Prostate gland (tissue), 2 donors: ENCODE measurements at regions not wholly inside any gene's neighbourhood (a gene's known extent, or its start where the extent isn't known, plus 50 kb on each side); places are given as distances from the start of the nearest gene placed in this dataset.

Source experiments
- DNase-seq: peaks from one replicate; pipeline ENCODE4 v3.0.0-alpha.2; 2019; ENCODE audit warnings: low spot score
- H3K27ac ChIP-seq, 2 donors: fragments of 200-600 bp; sonication (generic); 2 replicates each; pipeline ENCODE4 v1.5.1; 2017 to 2019
- H3K27me3 ChIP-seq: fragments of 200-600 bp; sonication (generic); replicated peaks from 2 replicates; pipeline ENCODE4 v1.5.1; 2019; ENCODE audit not compliant: insufficient read depth
- H3K36me3 ChIP-seq, 2 donors: fragments of 200-600 bp; sonication (generic); 1 replicate in 1 of 2; 2 replicates in 1 of 2; pipeline versions ENCODE4 v1.5.1 to v1.8.1; 2017 to 2019
- H3K4me1 ChIP-seq: fragments of 200-600 bp; sonication (generic); replicated peaks from 2 replicates; pipeline ENCODE4 v1.5.1; 2019
- H3K4me3 ChIP-seq, 2 donors: fragments of 200-600 bp; sonication (generic); 2 replicates each; pipeline ENCODE4 v1.5.1; 2017 to 2019
- H3K9me3 ChIP-seq: fragments of 200-600 bp; sonication (generic); 2 replicates; pipeline ENCODE4 v1.5.1; 2017
- CTCF ChIP-seq, 4 experiments: fragments of 200-600 bp in 2 of 4; fragments of 450-650 bp in 2 of 4; sonication (generic) in 2 of 4; IDR thresholded peaks; 1 replicate in 3 of 4; 2 replicates in 1 of 4; pipeline ENCODE4 v1.5.1; 2016 to 2019; ENCODE audit warnings: antibody characterized with exemption in 4 of 4, mild to moderate bottlenecking in 2 of 4, moderate library complexity in 2 of 4
- POLR2A ChIP-seq: fragments of 450-650 bp; IDR thresholded peaks from one replicate; pipeline ENCODE4 v1.6.1; 2016; ENCODE audit warnings: antibody characterized with exemption, mild to moderate bottlenecking
- POLR2AphosphoS5 ChIP-seq: sonication (generic); formaldehyde crosslinking; IDR thresholded peaks from one replicate; pipeline ENCODE4 v1.6.1; 2017; ENCODE audit warnings: antibody characterized with exemption
- WGBS: methylation state at CpG from one replicate; pipeline ENCODE4 v1.1.5; 2018; 5-methylcytosine and 5-hydroxymethylcytosine counted together
- intact Hi-C: fragments of 100-400 bp; cut with DNase I; formaldehyde crosslinking; loops from one replicate; pipeline ENCODE4 v1.14.2; 2022

- no peak for TF ChIP-seq POLR2A
- TF ChIP-seq POLR2AphosphoS5, result no peak
- TF ChIP-seq CTCF (IDR thresholded peaks at IDR 0.05), result no peak
- DNase-seq, result no peak
- Histone ChIP-seq H3K36me3 (no peaks in the 10 kb centered on the region), H3K4me1 (no peaks in the 10 kb centered on the region), H3K9me3 (no peaks in the 10 kb centered on the region), H3K27ac (no peak overlapping the region), H3K4me3 (no peak overlapping the region), H3K27me3 (no peaks in the 10 kb centered on the region)
- intact Hi-C loops, result no loop called here
- WGBS, result 86% methylated on average over 3 of the region's 3 CpGs
These were observed 1746.2 kb upstream of the PRR20A start for GRCh38 chr13:55394470-55394869.

GRCh38 chr13:55402870-55403269, 1737.8 kb upstream of the PRR20A start:
- no peak overlapping the region for H3K27ac ChIP-seq
- H3K9me3 ChIP-seq, result no peaks in the 10 kb centered on the region
- H3K4me3 ChIP-seq, result no peak overlapping the region
- intact Hi-C loops, result no loop called here
- H3K4me1 ChIP-seq, result no peaks in the 10 kb centered on the region
- no peak for TF ChIP-seq POLR2AphosphoS5
- TF ChIP-seq CTCF (IDR thresholded peaks at IDR 0.05), result no peak
- no peak for TF ChIP-seq POLR2A
- no peak for DNase-seq
- no peaks in the 10 kb centered on the region for H3K27me3 ChIP-seq
- no peaks in the 10 kb centered on the region for H3K36me3 ChIP-seq
- WGBS, result 86% methylated on average over 1 of the region's 1 CpG

- Histone ChIP-seq H3K4me3 (no peak overlapping the region), H3K27ac (no peak overlapping the region), H3K9me3 (no peaks in the 10 kb centered on the region), H3K36me3 (no peaks in the 10 kb centered on the region), H3K4me1 (no peaks in the 10 kb centered on the region), H3K27me3 (no peaks in the 10 kb centered on the region)
- no peak for DNase-seq
- TF ChIP-seq POLR2AphosphoS5 (no peak), CTCF (IDR thresholded peaks at IDR 0.05) (no peak), POLR2A (no peak)
- intact Hi-C loops, result no loop called here
These were observed 1736.7 kb upstream of the PRR20A start for GRCh38 chr13:55403887-55404487.

GRCh38 chr13:55410398-55411330, 1730.1 kb upstream of the PRR20A start:
- Histone ChIP-seq H3K27ac (no peak overlapping the region), H3K9me3 (no peaks in the 10 kb centered on the region), H3K4me3 (no peak overlapping the region), H3K36me3 (no peaks in the 10 kb centered on the region), H3K4me1 (no peaks in the 10 kb centered on the region), H3K27me3 (no peaks in the 10 kb centered on the region)
- intact Hi-C loops, result no loop called here
- 43% methylated on average over 8 of the region's 8 CpGs for WGBS
- TF ChIP-seq POLR2AphosphoS5, result no peak
- TF ChIP-seq POLR2A, result no peak
- TF ChIP-seq CTCF (IDR thresholded peaks at IDR 0.05), result no peak
- no peak for DNase-seq
